Right lobe of liver (tissue), 6 donors: ENCODE measurements at regions not wholly inside any gene's neighbourhood (a gene's known extent, or its start where the extent isn't known, plus 50 kb on each side); places are given as distances from the start of the nearest gene placed in this dataset.

Source experiments
- ATAC-seq, 4 donors: fragments of 200-7000 bp; cut with Tn5 transposase; one replicate each; pipeline ENCODE4 v1.9.1; 2020; ENCODE audit warnings: mild to moderate bottlenecking in 4 of 4, moderate library complexity in 4 of 4
- DNase-seq, 3 donors: peaks; one replicate each; pipeline ENCODE4 v3.0.0-alpha.2; 2020
- H3K27ac ChIP-seq, 3 donors: fragments of 200-600 bp; one replicate each; pipeline ENCODE4 v1.8.0; 2022
- H3K27me3 ChIP-seq, 2 donors: fragments of 200-600 bp; one replicate each; pipeline ENCODE4 v1.8.0; 2022
- H3K36me3 ChIP-seq, 4 donors: fragments of 200-600 bp; sonication (generic) in 1 of 4; one replicate each; pipeline versions ENCODE4 v1.5.1 to v1.8.0; 2017 to 2022; ENCODE audit warnings: control low read depth in 1 of 4
- H3K4me1 ChIP-seq, 4 donors: fragments of 200-600 bp; sonication (generic) in 1 of 4; one replicate each; pipeline versions ENCODE4 v1.5.1 to v1.8.0; 2017 to 2022; ENCODE audit warnings: control low read depth in 1 of 4
- H3K4me3 ChIP-seq, 3 donors: fragments of 200-600 bp; one replicate each; pipeline ENCODE4 v1.8.0; 2022
- H3K9me3 ChIP-seq, 4 donors: fragments of 200-600 bp; sonication (generic) in 1 of 4; one replicate each; pipeline versions ENCODE4 v1.5.1 to v1.8.0; 2017 to 2022; ENCODE audit warnings: control low read depth in 1 of 4
- POLR2A ChIP-seq: fragments of 450-650 bp; IDR thresholded peaks from one replicate; pipeline ENCODE4 v1.6.1; 2017; ENCODE audit warnings: antibody characterized with exemption, mild to moderate bottlenecking
- WGBS: methylation state at CpG from one replicate; pipeline ENCODE4 v1.1.6; 2018; ENCODE audit warnings: low coverage, low lambda C conversion rate; ENCODE audit not compliant: insufficient coverage; ENCODE audit errors: missing lambda C conversion rate; 5-methylcytosine and 5-hydroxymethylcytosine counted together
- intact Hi-C, 2 donors: fragments of 100-400 bp; cut with DNase I; formaldehyde crosslinking; loops; one replicate each; pipeline versions ENCODE4 v1.11.2 to v1.14.1; 2022
- TF ChIP-seq, protein P1 (sequence below), 4 donors: fragments of 200-600 bp in 3 of 4; fragments of 450-650 bp in 1 of 4; IDR thresholded peaks; one replicate each; pipeline versions ENCODE4 v1.5.1 to v1.8.0; 2016 to 2022; ENCODE audit warnings: antibody characterized with exemption in 4 of 4, mild to moderate bottlenecking in 2 of 4
- donor health status: DM: no; HTN: yes; CAD: no.
- donor health status: DM: no; HTN: no; CAD: no.
- donor health status: DM: no; HTN: no; CAD: no.
- donor health status: DM: no; HTN: yes; CAD: no.
- donor health status: DM: no; HTN: yes; CAD: no.

DNA sequence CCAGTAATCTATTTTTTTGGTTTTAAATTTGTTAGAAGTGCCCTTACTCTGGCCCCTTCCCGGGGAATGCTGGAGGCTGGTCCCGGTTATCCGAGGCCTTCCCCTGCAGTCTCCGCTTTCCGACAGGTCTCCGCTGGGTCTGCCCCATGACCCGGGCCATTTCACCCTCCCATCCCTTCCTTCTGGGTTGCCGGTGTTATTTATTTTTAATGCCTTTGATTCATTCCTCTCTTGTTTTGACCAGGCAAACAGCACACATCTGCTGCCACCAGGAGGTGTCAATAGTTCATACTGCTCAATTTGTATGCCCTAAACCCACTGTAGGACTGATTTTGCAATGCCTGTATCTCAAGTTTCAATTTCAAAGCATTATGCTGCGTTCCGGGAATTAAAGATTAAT, 113.2 kb upstream of the IRX5 start:
- DNase-seq (no peak), ATAC-seq (peak in 3 of 4 donors; percentile 29 to 75 (median 53))
- TF ChIP-seq, protein P1, sequence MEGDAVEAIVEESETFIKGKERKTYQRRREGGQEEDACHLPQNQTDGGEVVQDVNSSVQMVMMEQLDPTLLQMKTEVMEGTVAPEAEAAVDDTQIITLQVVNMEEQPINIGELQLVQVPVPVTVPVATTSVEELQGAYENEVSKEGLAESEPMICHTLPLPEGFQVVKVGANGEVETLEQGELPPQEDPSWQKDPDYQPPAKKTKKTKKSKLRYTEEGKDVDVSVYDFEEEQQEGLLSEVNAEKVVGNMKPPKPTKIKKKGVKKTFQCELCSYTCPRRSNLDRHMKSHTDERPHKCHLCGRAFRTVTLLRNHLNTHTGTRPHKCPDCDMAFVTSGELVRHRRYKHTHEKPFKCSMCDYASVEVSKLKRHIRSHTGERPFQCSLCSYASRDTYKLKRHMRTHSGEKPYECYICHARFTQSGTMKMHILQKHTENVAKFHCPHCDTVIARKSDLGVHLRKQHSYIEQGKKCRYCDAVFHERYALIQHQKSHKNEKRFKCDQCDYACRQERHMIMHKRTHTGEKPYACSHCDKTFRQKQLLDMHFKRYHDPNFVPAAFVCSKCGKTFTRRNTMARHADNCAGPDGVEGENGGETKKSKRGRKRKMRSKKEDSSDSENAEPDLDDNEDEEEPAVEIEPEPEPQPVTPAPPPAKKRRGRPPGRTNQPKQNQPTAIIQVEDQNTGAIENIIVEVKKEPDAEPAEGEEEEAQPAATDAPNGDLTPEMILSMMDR (IDR thresholded peaks at IDR 0.05) = peak; percentile 27 to 33 (median 32)
- TF ChIP-seq POLR2A = no peak
- H3K27ac ChIP-seq = no peak overlapping the region
- intact Hi-C loops = no loop called here
- H3K9me3 ChIP-seq = no peaks in the 10 kb centered on the region
- H3K4me3 ChIP-seq = no peak overlapping the region
- no peaks in the 10 kb centered on the region for H3K36me3 ChIP-seq
- no peaks in the 10 kb centered on the region for H3K4me1 ChIP-seq
- 36% methylated on average over 10 of the region's 10 CpGs for WGBS
- no peaks in the 10 kb centered on the region for H3K27me3 ChIP-seq

DNA sequence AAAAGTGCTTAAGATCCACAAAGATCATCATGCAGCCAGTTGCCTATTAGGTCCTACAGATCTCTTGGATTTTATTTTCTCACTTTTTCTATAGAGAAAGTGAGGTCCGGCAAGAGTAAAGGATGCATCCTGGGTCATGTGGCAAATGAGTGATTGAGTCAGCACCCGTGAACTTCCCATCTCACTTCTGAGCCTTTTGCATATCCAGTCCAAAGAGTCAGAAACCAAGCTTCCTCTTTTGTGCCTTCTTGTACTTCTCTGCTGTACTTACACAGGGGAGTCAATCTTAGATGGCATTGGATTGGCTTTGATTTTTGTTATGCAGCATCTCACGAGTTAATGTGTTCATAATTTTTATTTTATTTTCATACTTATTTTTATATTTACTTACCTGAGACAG, 114.2 kb upstream of the IRX5 start:
- ATAC-seq (no peak), DNase-seq (no peak)
- Histone ChIP-seq H3K9me3 (no peaks in the 10 kb centered on the region), H3K27me3 (no peaks in the 10 kb centered on the region), H3K4me1 (no peaks in the 10 kb centered on the region), H3K4me3 (no peak overlapping the region), H3K27ac (no peak overlapping the region), H3K36me3 (no peaks in the 10 kb centered on the region)
- intact Hi-C loops = no loop called here
- TF ChIP-seq POLR2A = no peak
- TF ChIP-seq, protein P1 (IDR thresholded peaks at IDR 0.05) = no peak
- WGBS = 52% methylated on average over 2 of the region's 3 CpGs

DNA sequence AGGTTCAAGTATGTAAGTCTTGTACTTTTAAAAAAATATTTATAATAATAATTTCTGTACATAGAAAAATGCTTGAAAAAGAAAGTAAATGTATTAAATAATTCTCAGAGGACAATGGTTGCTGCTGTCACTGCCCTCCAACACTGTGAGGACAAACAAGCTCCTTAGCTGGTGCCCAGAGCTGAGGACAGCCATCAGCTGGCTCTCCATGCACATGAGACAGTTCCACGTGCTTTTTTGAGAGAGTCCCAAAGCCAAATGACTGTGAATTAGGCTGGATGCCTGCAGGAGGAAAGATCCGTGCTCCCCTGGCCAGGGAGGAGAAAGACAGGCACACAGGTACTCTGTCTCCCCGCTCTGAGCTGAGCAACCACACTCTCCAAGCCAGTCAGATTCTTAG, 115.5 kb upstream of the IRX5 start:
- intact Hi-C loops = no loop called here
- Histone ChIP-seq H3K9me3 (no peaks in the 10 kb centered on the region), H3K27ac (no peak overlapping the region), H3K27me3 (no peaks in the 10 kb centered on the region), H3K36me3 (no peaks in the 10 kb centered on the region), H3K4me3 (no peak overlapping the region), H3K4me1 (no peaks in the 10 kb centered on the region)
- no peak for DNase-seq
- 29% methylated on average over 1 of the region's 3 CpGs for WGBS
- ATAC-seq = no peak
- TF ChIP-seq POLR2A = no peak
- TF ChIP-seq, protein P1 (IDR thresholded peaks at IDR 0.05) = no peak

DNA sequence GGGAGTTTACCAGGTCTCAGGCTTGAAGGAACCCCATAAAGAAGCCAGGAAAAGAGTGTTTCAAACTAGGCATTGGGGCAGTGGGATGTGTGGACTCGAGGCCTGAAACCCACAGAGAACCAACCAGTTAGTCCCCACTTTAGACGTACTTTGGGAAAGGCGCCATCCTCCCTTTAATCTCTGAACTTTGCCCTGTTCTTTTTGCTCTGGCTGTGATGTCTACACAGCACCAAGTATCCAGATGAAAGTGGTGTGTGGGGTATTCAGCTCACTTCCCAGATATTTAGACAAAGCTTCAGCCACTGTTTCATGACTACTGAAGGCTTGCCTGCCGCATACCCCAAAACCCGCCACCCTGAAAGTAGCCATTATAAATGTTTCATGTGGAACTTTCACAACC, 116.9 kb upstream of the IRX5 start:
- DNase-seq (no peak), ATAC-seq (no peak)
- H3K9me3 ChIP-seq = no peaks in the 10 kb centered on the region
- intact Hi-C loops = no loop called here
- H3K36me3 ChIP-seq = no peaks in the 10 kb centered on the region
- H3K27me3 ChIP-seq = no peaks in the 10 kb centered on the region
- 20% methylated on average over 2 of the region's 5 CpGs for WGBS
- no peak overlapping the region for H3K27ac ChIP-seq
- H3K4me1 ChIP-seq = no peaks in the 10 kb centered on the region
- no peak overlapping the region for H3K4me3 ChIP-seq
- TF ChIP-seq, protein P1 (IDR thresholded peaks at IDR 0.05) = no peak
- no peak for TF ChIP-seq POLR2A

- WGBS = 19% methylated on average over 3 of the region's 3 CpGs
- DNase-seq = no peak
- Histone ChIP-seq H3K36me3 (no peaks in the 10 kb centered on the region), H3K4me3 (no peak overlapping the region), H3K9me3 (no peaks in the 10 kb centered on the region), H3K4me1 (no peaks in the 10 kb centered on the region), H3K27ac (no peak overlapping the region), H3K27me3 (no peaks in the 10 kb centered on the region)
- ATAC-seq = peak in 3 of 4 donors; percentile 33 to 51 (median 48)
- intact Hi-C loops = no loop called here
- no peak for TF ChIP-seq POLR2A
- TF ChIP-seq, protein P1 (IDR thresholded peaks at IDR 0.05) = peak; percentile 10 to 42 (median 33)
These were observed 118.4 kb upstream of the IRX5 start for GRCh38 chr16:54812229-54812628.
